Panc1 (cell line): ENCODE measurements at regions not wholly inside any gene's neighbourhood (a gene's known extent, or its start where the extent isn't known, plus 50 kb on each side); places are given as distances from the start of the nearest gene placed in this dataset.

ENCODE experiments used
- ATAC-seq: fragments of 200-7000 bp; cut with Tn5 transposase; 2 replicates; pipeline ENCODE4 v1.9.1; 2020; ENCODE audit warnings: mild to moderate bottlenecking, moderate library complexity
- BruUV-seq: library from RNA; stranded (reverse); fragments of 400-500 nt; replicated peaks from 2 replicates; lab custom pipeline; 2021; lab: Mats Ljungman, UMichigan
- CTCF ChIA-PET: fragments of 300-600 bp; sonication (Branson Sonifier 250); formaldehyde crosslinking; loops from one replicate; lab custom pipeline; 2022; ENCODE audit warnings: antibody characterized with exemption; lab: Charles Lee
- POLR2A ChIA-PET: fragments of 300-600 bp; sonication (Branson Sonifier 250); formaldehyde crosslinking; loops from one replicate; lab custom pipeline; 2022; ENCODE audit warnings: antibody characterized with exemption; lab: Charles Lee
- DNase-seq: peaks from one replicate; pipeline ENCODE4 v3.0.0-alpha.2; 2010; ENCODE audit warnings: low read depth, low spot score
- H3K27ac ChIP-seq: 2 replicates; pipeline ENCODE4 v1.5.1; 2011; ENCODE audit warnings: mild to moderate bottlenecking, low read length, inconsistent platforms
- H3K27me3 ChIP-seq: fragments of 200-500 bp; sonication (Bioruptor generic); 2 replicates; pipeline ENCODE4 v1.6.0; 2014; ENCODE audit warnings: low read length, inconsistent platforms; ENCODE audit not compliant: control insufficient read depth, insufficient read depth
- H3K36me3 ChIP-seq: fragments of 200-500 bp; sonication (Bioruptor generic); 2 replicates; pipeline ENCODE4 v1.5.1; 2014; ENCODE audit warnings: inconsistent platforms, mild to moderate bottlenecking, low read length, moderate library complexity; ENCODE audit not compliant: control insufficient read depth, insufficient read depth
- H3K4me1 ChIP-seq: 2 replicates; pipeline ENCODE4 v1.5.1; 2011; ENCODE audit warnings: inconsistent platforms, mild to moderate bottlenecking, low read length, moderate library complexity; ENCODE audit not compliant: control insufficient read depth, insufficient read depth
- H3K4me3 ChIP-seq, 2 experiments: 2 replicates each; pipeline ENCODE4 v1.5.1; 2011 to 2012; ENCODE audit warnings: low read depth in 2 of 2, low read length in 2 of 2, mild to moderate bottlenecking in 2 of 2, inconsistent platforms in 1 of 2, moderate library complexity in 1 of 2
- H3K9me3 ChIP-seq: fragments of 200-500 bp; sonication (Bioruptor generic); 2 replicates; pipeline ENCODE4 v1.5.1; 2014; ENCODE audit warnings: low read depth, mild to moderate bottlenecking, inconsistent platforms, low read length, moderate library complexity; ENCODE audit not compliant: control insufficient read depth, insufficient read depth
- CTCF ChIP-seq: fragments of 450-650 bp; IDR thresholded peaks from 2 replicates; pipeline ENCODE4 v1.5.1; 2017; ENCODE audit warnings: mild to moderate bottlenecking
- POLR2AphosphoS5 ChIP-seq: IDR thresholded peaks from 2 replicates; pipeline ENCODE4 v1.6.1; 2012; ENCODE audit warnings: mild to moderate bottlenecking, low read depth, low read length, moderate library complexity
- REST ChIP-seq, 2 experiments: IDR thresholded peaks; 2 replicates each; pipeline ENCODE4 v1.6.1; 2011 to 2012; ENCODE audit warnings: low read depth in 2 of 2, control low read depth in 1 of 2, low read length in 1 of 2, mild to moderate bottlenecking in 1 of 2, moderate library complexity in 1 of 2; ENCODE audit not compliant: insufficient read depth in 1 of 2
- SIN3A ChIP-seq: IDR thresholded peaks from 2 replicates; pipeline ENCODE4 v1.6.1; 2012; ENCODE audit warnings: low read depth, mild to moderate bottlenecking, low read length, moderate library complexity, borderline replicate concordance; ENCODE audit not compliant: insufficient read depth
- TCF7L2 ChIP-seq: IDR thresholded peaks from 2 replicates; pipeline ENCODE4 v1.6.1; 2011; ENCODE audit warnings: mild to moderate bottlenecking, low read depth, low read length, inconsistent platforms
- in situ Hi-C: cut with HindIII; loops from 2 replicates; pipeline ENCODE4 v1.10.0; 2016; ENCODE audit warnings: low sequenced_read_pairs, low pct_unique_long_range_greater_than_20kb
- intact Hi-C: fragments of 100-400 bp; cut with micrococcal nuclease; formaldehyde crosslinking; loops from one replicate; pipeline ENCODE4 v1.10.0; 2022; ENCODE audit not compliant: unreplicated experiment

GRCh38 chr4:42709392-42710065 lies 52.6 kb upstream of the ATP8A1 start:
- in situ Hi-C loops (no loop called here), intact Hi-C loops (no loop called here)
- no peak for DNase-seq
- Histone ChIP-seq H3K36me3 (no peaks in the 10 kb centered on the region), H3K27ac (no peak overlapping the region), H3K4me1 (no peaks in the 10 kb centered on the region), H3K4me3 (no peak overlapping the region), H3K9me3 (no peaks in the 10 kb centered on the region), H3K27me3 (no peaks in the 10 kb centered on the region)
- no TSS peak for BruUV-seq
- ChIA-PET POLR2A (no interaction called here), CTCF (no interaction called here)
- ATAC-seq, result no peak
- TF ChIP-seq SIN3A, result no peak
- TF ChIP-seq REST (IDR thresholded peaks at IDR 0.05; ENCODE audit: insufficient read depth in 1 of 2, low read depth in 2 of 2, low read length in 1 of 2), result no peak
- TF ChIP-seq TCF7L2, result no peak
- no peak for TF ChIP-seq CTCF
- no peak for TF ChIP-seq POLR2AphosphoS5

- POLR2A ChIA-PET, result no interaction called here
- H3K27ac ChIP-seq, result no peak overlapping the region
- in situ Hi-C loops (no loop called here), intact Hi-C loops (no loop called here)
- CTCF ChIA-PET, result no interaction called here
- no peaks in the 10 kb centered on the region for H3K9me3 ChIP-seq
- DNase-seq (no peak), ATAC-seq (no peak)
- no peaks in the 10 kb centered on the region for H3K27me3 ChIP-seq
- no peaks in the 10 kb centered on the region for H3K36me3 ChIP-seq
- no TSS peak for BruUV-seq
- H3K4me3 ChIP-seq, result no peak overlapping the region
- H3K4me1 ChIP-seq, result no peaks in the 10 kb centered on the region
- no peak for TF ChIP-seq POLR2AphosphoS5
- TF ChIP-seq SIN3A, result no peak
- TF ChIP-seq TCF7L2, result no peak
Observed at GRCh38 chr4:42708625-42709024, 51.7 kb upstream of the ATP8A1 start.
